Fibroblast of pulmonary artery (primary cell): ENCODE measurements at regions not wholly inside any gene's neighbourhood (a gene's known extent, or its start where the extent isn't known, plus 50 kb on each side); places are given as distances from the start of the nearest gene placed in this dataset.

Experiments
- DNase-seq: peaks from one replicate; pipeline ENCODE4 v3.0.0-alpha.2; 2010; ENCODE audit warnings: low read depth
- H3K4me3 ChIP-seq: replicated peaks from 2 replicates; pipeline ENCODE4 v1.5.1; 2011; ENCODE audit warnings: low read depth, mild to moderate bottlenecking, control low read depth, low read length, moderate library complexity
- CTCF ChIP-seq: IDR thresholded peaks from 2 replicates; pipeline ENCODE4 v1.5.1; 2011; ENCODE audit warnings: mild to moderate bottlenecking, control low read depth, low read length, inconsistent platforms; ENCODE audit errors: missing control alignments

- no peak for TF ChIP-seq CTCF
- no peak overlapping the region for H3K4me3 ChIP-seq
- no peak for DNase-seq
Observed at GRCh38 chr7:45990276-45990675, 69.2 kb upstream of the IGFBP3 start.

- DNase-seq: no peak
- H3K4me3 ChIP-seq: no peak overlapping the region
- no peak for TF ChIP-seq CTCF
Observed at GRCh38 chr7:45988405-45989057, 67.5 kb upstream of the IGFBP3 start.

- no peak for TF ChIP-seq CTCF
- H3K4me3 ChIP-seq: no peak overlapping the region
- no peak for DNase-seq
Observed at GRCh38 chr7:45987521-45988290, 66.6 kb upstream of the IGFBP3 start.

DNA sequence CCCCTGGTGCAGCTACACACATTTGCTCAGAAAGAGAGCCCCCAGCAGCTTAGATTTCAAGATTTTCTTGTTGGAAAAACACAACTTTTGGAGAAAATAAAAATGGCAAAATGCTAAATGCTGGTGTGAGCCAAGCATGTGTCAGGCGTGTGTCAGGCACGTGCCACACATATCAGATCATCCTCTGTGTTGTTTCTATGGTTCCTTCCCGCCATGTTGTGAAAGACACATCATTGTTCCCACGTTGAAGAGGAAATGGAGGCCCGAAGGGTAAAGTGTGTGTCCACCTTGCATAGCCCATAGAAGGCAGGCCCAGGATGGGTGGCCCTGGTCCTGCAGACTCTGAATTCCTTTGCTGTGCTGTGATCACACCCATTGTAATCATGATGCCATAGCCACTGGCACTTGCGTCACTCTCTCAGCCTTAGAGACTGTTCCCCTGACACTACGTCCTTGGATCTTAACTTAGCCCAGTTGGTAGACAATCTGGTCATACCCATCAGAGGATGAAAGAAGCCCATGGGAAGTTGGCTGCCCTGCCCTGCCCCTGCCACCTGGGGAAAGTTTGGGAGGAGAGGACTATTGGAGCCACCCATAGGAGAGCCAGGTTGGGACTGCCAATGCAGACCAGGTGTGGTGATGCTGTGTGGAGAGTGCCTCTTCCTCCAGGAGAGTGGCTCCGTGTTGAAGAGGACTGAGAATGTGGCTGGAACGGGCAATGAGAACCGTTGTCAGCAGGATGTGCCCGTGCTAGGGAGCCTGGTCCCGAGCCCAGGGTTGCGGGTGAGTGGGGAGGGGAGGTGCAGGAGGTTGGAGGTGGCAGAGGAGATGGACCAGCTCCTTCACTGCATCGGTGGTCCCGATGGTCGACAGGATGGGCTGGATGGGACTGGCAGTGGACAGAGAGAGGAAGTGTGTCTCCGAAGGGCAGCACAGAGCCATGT lies 65.6 kb upstream of the IGFBP3 start:
- no peak overlapping the region for H3K4me3 ChIP-seq
- TF ChIP-seq CTCF: no peak
- no peak for DNase-seq

DNA sequence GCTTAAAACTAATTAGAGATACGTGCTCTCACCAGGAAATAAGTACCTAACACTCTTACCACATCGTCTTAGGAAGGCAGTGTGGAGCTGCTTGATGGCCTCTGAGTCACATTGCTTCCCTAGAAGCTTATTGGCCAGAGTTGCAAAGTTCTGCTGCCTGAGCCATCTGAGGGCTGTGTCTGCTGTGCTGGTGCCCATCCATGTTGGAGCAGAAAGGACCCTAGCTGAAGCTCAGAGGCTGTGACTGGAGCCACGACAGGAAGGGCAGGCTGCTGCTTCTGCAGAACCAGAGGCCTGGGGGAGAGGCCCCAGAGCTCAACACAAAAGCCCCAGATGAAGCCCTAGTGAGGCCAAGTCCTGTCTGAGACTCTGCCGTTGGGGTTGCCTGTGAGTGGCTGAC lies 64.8 kb upstream of the IGFBP3 start:
- H3K4me3 ChIP-seq: no peak overlapping the region
- no peak for TF ChIP-seq CTCF
- DNase-seq: peak; percentile 52

- no peak for DNase-seq
- no peak for TF ChIP-seq CTCF
- H3K4me3 ChIP-seq: no peak overlapping the region
Observed at GRCh38 chr7:45984386-45985295, 63.6 kb upstream of the IGFBP3 start.
